A549 (cell line): ENCODE measurements at regions not wholly inside any gene's neighbourhood (a gene's known extent, or its start where the extent isn't known, plus 50 kb on each side); places are given as distances from the start of the nearest gene placed in this dataset.

ENCODE experiments used
- ATAC-seq, 2 experiments: fragments of 200-7000 bp in 1 of 2; fragments of >200 bp in 1 of 2; cut with Nextera tagmentation in 1 of 2; cut with Tn5 transposase in 1 of 2; 3 replicates each; pipeline versions ENCODE4 v1.8.0 to v1.9.1; 2018 to 2020; ENCODE audit warnings: mild to moderate bottlenecking in 1 of 2, moderate library complexity in 1 of 2
- CTCF ChIA-PET: fragments of 300-600 bp; sonication (Branson Sonifier 250); formaldehyde crosslinking; extraction: SDS; loops from one replicate; lab custom pipeline; 2021; ENCODE audit warnings: antibody characterized with exemption, inconsistent platforms; lab: Yijun Ruan, JAX
- POLR2A ChIA-PET: fragments of 350-600 bp; formaldehyde crosslinking; extraction: SDS; loops from one replicate; lab custom pipeline; 2021; ENCODE audit warnings: antibody characterized with exemption, inconsistent platforms; lab: Yijun Ruan, JAX
- DNase-seq, 2 experiments: peaks; one replicate each; pipeline versions ENCODE4 v3.0.0 to v3.0.0-alpha.2; 2011 to 2016; ENCODE audit warnings: low read depth in 1 of 2, low spot score in 1 of 2
- FAIRE-seq: peaks from 2 replicates; lab custom pipeline; 2011; peaks lifted over from hg19 to GRCh38; lab: Jason Lieb, UNC
- H3K27ac ChIP-seq, 2 experiments: fragments of >200 bp; sonication (Bioruptor Twin); formaldehyde crosslinking; 3 replicates each; pipeline ENCODE4 v1.5.1; 2016 to 2017
- H3K4me1 ChIP-seq: fragments of >200 bp; sonication (Bioruptor Twin); formaldehyde crosslinking; 3 replicates; pipeline ENCODE4 v1.6.1; 2016
- H3K4me2 ChIP-seq: fragments of >200 bp; sonication (Bioruptor Twin); formaldehyde crosslinking; 3 replicates; pipeline ENCODE4 v1.6.1; 2016
- H3K4me3 ChIP-seq: fragments of >200 bp; sonication (Bioruptor Twin); formaldehyde crosslinking; 3 replicates; pipeline ENCODE4 v1.5.1; 2016
- H3K9me3 ChIP-seq: fragments of >200 bp; sonication (Bioruptor Twin); formaldehyde crosslinking; 3 replicates; pipeline ENCODE4 v1.6.1; 2016
- CBX8 ChIP-seq: fragments of 200-600 bp; sonication (generic); IDR thresholded peaks from 2 replicates; pipeline ENCODE4 v1.6.1; 2016
- CHD2 ChIP-seq: fragments of 150-350 bp; IDR thresholded peaks from 2 replicates; pipeline ENCODE4 v1.6.1; 2014; ENCODE audit warnings: low read length; ENCODE audit not compliant: partially characterized antibody
- EP300 ChIP-seq, 2 experiments: fragments of >200 bp; sonication (Bioruptor Twin); formaldehyde crosslinking; IDR thresholded peaks; 2 replicates in 1 of 2; 3 replicates in 1 of 2; pipeline ENCODE4 v1.6.1; 2016 to 2017
- FOSB ChIP-seq: fragments of 250-450 bp; sonication (Bioruptor Pico); IDR thresholded peaks from 2 replicates; pipeline ENCODE4 v1.5.0; 2020; ENCODE audit warnings: mild to moderate bottlenecking, moderate library complexity
- FOXS1 ChIP-seq: fragments of 250-450 bp; sonication (Bioruptor Pico); IDR thresholded peaks from 2 replicates; pipeline ENCODE4 v1.5.0; 2020; ENCODE audit warnings: mild to moderate bottlenecking, moderate library complexity
- GATA3 ChIP-seq: IDR thresholded peaks from 2 replicates; pipeline ENCODE4 v1.6.1; 2012; ENCODE audit warnings: borderline replicate concordance
- HDAC2 ChIP-seq: fragments of 200-600 bp; sonication (generic); IDR thresholded peaks from 2 replicates; pipeline ENCODE4 v1.6.1; 2016
- HES2 ChIP-seq: fragments of >200 bp; sonication (Bioruptor Twin); formaldehyde crosslinking; IDR thresholded peaks from 2 replicates; pipeline ENCODE4 v1.6.1; 2016
- HEYL ChIP-seq: fragments of 250-450 bp; sonication (Bioruptor Pico); IDR thresholded peaks from 2 replicates; pipeline ENCODE4 v1.8.0; 2021; ENCODE audit warnings: mild to moderate bottlenecking, moderate library complexity
- JUNB ChIP-seq: fragments of >200 bp; sonication (Bioruptor Twin); formaldehyde crosslinking; IDR thresholded peaks from 2 replicates; pipeline ENCODE4 v1.6.1; 2016
- RAD21 ChIP-seq, 2 experiments: fragments of >200 bp in 1 of 2; sonication (Bioruptor Twin) in 1 of 2; formaldehyde crosslinking in 1 of 2; IDR thresholded peaks in 1 of 2; conservative IDR thresholded peaks in 1 of 2; 2 replicates in 1 of 2; 3 replicates in 1 of 2; pipeline ENCODE4 v1.6.1; 2012 to 2018; ENCODE audit warnings: inconsistent platforms in 1 of 2
- SREBF2 ChIP-seq: fragments of 450-650 bp; IDR thresholded peaks from 2 replicates; pipeline ENCODE4 v1.6.1; 2014; ENCODE audit warnings: mild to moderate bottlenecking, moderate library complexity
- TFCP2L1 ChIP-seq: fragments of 250-450 bp; sonication (Bioruptor Pico); IDR thresholded peaks from 2 replicates; pipeline ENCODE4 v1.5.0; 2021; ENCODE audit warnings: mild to moderate bottlenecking
- TP53 ChIP-seq: fragments of 250-450 bp; sonication (Bioruptor Pico); IDR thresholded peaks from 2 replicates; pipeline ENCODE4 v1.5.0; 2021; ENCODE audit warnings: mild to moderate bottlenecking, moderate library complexity
- WGBS: methylation state at CpG from one replicate; pipeline ENCODE4 v1.1.6; 2017; ENCODE audit errors: missing lambda C conversion rate; 5-methylcytosine and 5-hydroxymethylcytosine counted together
- TF ChIP-seq, protein P1 (sequence below): fragments of 150-350 bp; IDR thresholded peaks from 2 replicates; pipeline ENCODE4 v1.6.1; 2014; ENCODE audit warnings: low read depth, mild to moderate bottlenecking, low read length
- TF ChIP-seq, protein P2 (sequence below): IDR thresholded peaks from 2 replicates; pipeline ENCODE4 v1.6.1; 2012; ENCODE audit warnings: low read depth, borderline replicate concordance

DNA sequence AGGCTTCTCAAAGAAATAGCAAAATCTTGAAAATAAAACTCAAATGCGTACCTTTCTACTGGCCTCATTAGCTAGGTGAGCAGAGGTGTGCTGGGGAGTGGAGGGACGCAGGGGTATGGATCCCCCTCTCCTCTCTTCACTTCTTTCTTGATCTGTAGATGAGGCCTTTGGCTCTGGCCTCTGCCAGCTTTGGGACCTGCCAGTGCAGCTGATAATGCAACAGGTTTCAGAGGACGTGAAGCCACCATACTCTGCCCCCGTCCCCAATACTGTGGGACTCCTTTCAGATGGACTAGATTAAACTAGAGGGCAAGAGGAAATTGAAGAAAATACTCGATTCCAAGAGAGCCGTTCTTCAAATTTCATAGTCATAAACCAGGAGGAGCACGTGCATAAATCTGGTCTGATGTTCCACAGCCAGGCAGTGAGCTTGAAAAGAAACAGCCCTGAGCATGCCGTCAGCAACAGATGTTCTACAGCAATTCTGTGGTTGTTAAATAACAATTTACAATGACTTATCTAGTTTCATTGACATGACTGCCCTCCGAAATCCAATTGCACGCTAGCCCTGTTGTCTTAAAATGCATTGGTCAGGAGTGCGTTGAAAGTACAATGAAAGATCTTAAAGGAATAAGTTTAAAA lies 245.3 kb upstream of the FOXQ1 start:
- Histone ChIP-seq H3K9me3 (no peaks in the 10 kb centered on the region), H3K4me1 (no peaks in the 10 kb centered on the region), H3K4me2 (no peak overlapping the region), H3K27ac (no peak overlapping the region), H3K4me3 (no peak overlapping the region)
- ATAC-seq (no peak), FAIRE-seq (no peak), DNase-seq (no peak)
- no peak for TF ChIP-seq GATA3
- TF ChIP-seq, protein P1, sequence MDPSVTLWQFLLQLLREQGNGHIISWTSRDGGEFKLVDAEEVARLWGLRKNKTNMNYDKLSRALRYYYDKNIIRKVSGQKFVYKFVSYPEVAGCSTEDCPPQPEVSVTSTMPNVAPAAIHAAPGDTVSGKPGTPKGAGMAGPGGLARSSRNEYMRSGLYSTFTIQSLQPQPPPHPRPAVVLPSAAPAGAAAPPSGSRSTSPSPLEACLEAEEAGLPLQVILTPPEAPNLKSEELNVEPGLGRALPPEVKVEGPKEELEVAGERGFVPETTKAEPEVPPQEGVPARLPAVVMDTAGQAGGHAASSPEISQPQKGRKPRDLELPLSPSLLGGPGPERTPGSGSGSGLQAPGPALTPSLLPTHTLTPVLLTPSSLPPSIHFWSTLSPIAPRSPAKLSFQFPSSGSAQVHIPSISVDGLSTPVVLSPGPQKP, result no peak
- no peak for TF ChIP-seq JUNB
- no peak for TF ChIP-seq HEYL (CRISPR knock-in tag)
- no peak for TF ChIP-seq HDAC2
- TF ChIP-seq, protein P2, sequence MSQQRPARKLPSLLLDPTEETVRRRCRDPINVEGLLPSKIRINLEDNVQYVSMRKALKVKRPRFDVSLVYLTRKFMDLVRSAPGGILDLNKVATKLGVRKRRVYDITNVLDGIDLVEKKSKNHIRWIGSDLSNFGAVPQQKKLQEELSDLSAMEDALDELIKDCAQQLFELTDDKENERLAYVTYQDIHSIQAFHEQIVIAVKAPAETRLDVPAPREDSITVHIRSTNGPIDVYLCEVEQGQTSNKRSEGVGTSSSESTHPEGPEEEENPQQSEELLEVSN, result no peak
- no peak for TF ChIP-seq FOXS1 (CRISPR knock-in tag)
- no peak for TF ChIP-seq HES2
- CTCF ChIA-PET, result no interaction called here
- WGBS, result 73% methylated on average over 11 of the region's 11 CpGs
- POLR2A ChIA-PET, result no interaction called here

DNA sequence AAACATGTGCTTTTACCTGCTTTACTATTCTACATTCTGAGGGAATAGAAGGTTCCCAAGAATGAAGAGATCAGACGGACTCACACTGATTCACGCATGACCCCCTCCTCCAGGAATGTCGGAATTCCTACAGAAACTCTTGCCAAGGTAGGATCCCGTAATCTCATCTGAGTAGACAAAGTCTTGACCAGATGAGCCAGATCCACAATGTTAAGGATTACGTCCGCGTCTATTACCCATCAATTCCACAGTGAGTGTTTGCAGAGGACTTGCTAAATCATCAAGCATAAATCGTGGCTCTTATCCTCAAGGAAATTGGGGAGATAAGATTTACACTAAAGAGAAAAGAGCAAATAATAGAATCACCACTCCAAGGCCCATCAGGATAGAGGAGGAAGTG lies 245.9 kb upstream of the FOXQ1 start:
- H3K9me3 ChIP-seq, result no peaks in the 10 kb centered on the region
- H3K4me3 ChIP-seq, result no peak overlapping the region
- no peaks in the 10 kb centered on the region for H3K4me1 ChIP-seq
- no peak for FAIRE-seq
- CTCF ChIA-PET, result no interaction called here
- POLR2A ChIA-PET, result no interaction called here
- H3K27ac ChIP-seq, result no peak overlapping the region
- TF ChIP-seq SREBF2 (no peak), CBX8 (no peak), HES2 (no peak), EP300 (IDR thresholded peaks at IDR 0.05) (no peak), JUNB (no peak), FOXS1 (CRISPR knock-in tag) (no peak)
- TF ChIP-seq, all 56 proteins: peak for 0
- H3K4me2 ChIP-seq, result no peak overlapping the region
- DNase-seq (no peak), ATAC-seq (no peak)
- WGBS, result 71% methylated on average over 8 of the region's 8 CpGs

DNA sequence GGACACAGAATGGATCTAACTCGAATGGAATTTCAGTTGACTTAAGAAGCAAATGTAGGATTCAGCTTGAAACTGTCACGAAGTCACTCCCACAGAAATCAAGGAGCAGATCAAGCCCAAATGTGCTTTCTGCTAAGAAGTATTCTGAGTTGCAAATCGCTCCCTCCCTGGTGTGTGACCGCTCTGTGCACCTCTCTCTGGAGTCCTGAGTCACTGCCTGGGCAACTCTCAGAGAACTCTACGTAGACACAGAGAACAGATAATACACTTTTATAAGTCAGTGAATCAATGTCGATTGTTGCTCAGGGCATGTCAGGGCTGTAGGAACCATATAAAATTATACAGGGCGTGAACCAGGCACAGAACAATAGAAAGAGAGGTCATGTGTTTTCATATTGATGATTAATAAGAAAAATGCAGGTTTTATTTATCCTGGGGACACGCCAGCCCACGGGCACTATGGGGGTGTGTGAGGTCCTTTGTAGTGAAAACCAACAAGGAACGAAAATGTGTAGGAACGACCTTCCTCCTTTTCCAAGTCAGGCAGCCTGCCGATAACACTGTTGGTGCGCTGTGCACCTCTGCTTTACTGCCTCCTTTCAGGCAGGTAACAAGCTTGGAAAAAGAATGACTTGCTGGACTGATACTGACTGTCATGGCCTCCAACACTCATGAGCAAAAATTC lies 248.1 kb upstream of the FOXQ1 start:
- DNase-seq (no peak), FAIRE-seq (no peak), ATAC-seq (no peak)
- ChIA-PET CTCF (no interaction called here), POLR2A (no interaction called here)
- Histone ChIP-seq H3K4me2 (no peak overlapping the region), H3K4me3 (no peak overlapping the region), H3K27ac (no peak overlapping the region), H3K9me3 (no peaks in the 10 kb centered on the region), H3K4me1 (no peaks in the 10 kb centered on the region)
- TF ChIP-seq CBX8 (no peak), TFCP2L1 (no peak), EP300 (IDR thresholded peaks at IDR 0.05) (no peak), RAD21 (conservative IDR thresholded peaks at IDR 0.05 in 1 of 2, IDR thresholded peaks at IDR 0.05 in 1 of 2) (no peak)
- 48% methylated on average over 13 of the region's 13 CpGs for WGBS

DNA sequence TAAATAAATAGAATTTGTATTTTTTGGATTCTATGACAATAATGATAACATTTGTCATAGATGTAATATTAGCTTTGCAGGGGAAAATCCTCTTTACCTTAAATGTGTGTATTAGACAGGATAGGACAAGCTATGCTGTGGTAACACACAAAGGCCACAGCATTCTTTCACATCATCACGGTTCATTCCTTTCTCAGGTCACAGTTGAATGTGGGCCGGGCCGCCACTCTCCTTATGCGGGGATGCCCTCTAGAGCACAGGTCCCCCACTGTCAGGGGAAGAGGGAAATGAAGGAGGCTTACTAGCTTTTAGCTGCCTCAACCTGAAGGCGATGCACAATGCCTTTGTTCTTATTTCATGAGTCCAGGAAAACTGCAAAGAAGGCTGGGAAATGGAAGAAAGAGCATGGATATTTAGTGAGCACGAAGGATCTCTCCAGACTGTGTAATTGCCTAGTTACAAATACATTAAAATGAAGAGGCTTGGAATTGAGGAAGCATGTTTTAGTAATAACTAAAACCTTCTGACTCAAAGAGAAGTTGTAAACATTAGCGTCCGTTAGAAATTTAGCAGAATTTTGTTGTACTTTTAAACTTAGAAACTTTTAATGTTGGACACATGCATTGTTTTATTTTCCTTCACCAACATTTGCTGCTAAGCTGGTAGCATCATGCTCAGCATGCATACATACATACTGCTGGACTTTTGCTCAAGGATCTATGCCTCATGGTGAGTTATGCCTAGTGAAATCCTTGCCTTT lies 248.9 kb upstream of the FOXQ1 start:
- 63% methylated on average over 7 of the region's 8 CpGs for WGBS
- CTCF ChIA-PET, result interaction anchor here (1.0 to 1.2 kb wide), 2 partner anchors 14 to 38 kb away, joined by 3 to 4 read pairs; no protein-coding TSS in a partner anchor
- DNase-seq (no peak), FAIRE-seq (no peak), ATAC-seq (no peak)
- no peaks in the 10 kb centered on the region for H3K9me3 ChIP-seq
- TF ChIP-seq CHD2 (no peak), FOSB (CRISPR knock-in tag) (no peak), RAD21 (conservative IDR thresholded peaks at IDR 0.05 in 1 of 2, IDR thresholded peaks at IDR 0.05 in 1 of 2) (peak; percentile 23 to 45; a peak in 2 of 5 replicates), TP53 (CRISPR knock-in tag) (no peak)
- TF ChIP-seq, protein P1, result no peak
- no peak overlapping the region for H3K4me3 ChIP-seq
- POLR2A ChIA-PET, result no interaction called here
- H3K4me1 ChIP-seq, result no peaks in the 10 kb centered on the region
- H3K4me2 ChIP-seq, result no peak overlapping the region
- no peak overlapping the region for H3K27ac ChIP-seq
